PC-9 (cell line): ENCODE measurements at regions not wholly inside any gene's neighbourhood (a gene's known extent, or its start where the extent isn't known, plus 50 kb on each side); places are given as distances from the start of the nearest gene placed in this dataset.

Source experiments
- BruUV-seq: library from RNA; stranded (reverse); fragments of 400-500 nt; replicated peaks from 2 replicates; lab custom pipeline; 2021; lab: Mats Ljungman, UMichigan
- CTCF ChIA-PET: fragments of 300-600 bp; sonication (Branson Sonifier 250); formaldehyde crosslinking; loops from one replicate; lab custom pipeline; 2022; ENCODE audit warnings: antibody characterized with exemption; lab: Charles Lee
- POLR2A ChIA-PET: fragments of 300-600 bp; sonication (Branson Sonifier 250); formaldehyde crosslinking; loops from one replicate; lab custom pipeline; 2022; ENCODE audit warnings: antibody characterized with exemption; ENCODE audit not compliant: unreplicated experiment; lab: Charles Lee
- DNase-seq, 2 experiments: peaks; one replicate each; pipeline versions ENCODE4 v3.0.0 to v3.0.0-alpha.2; 2015 to 2022; ENCODE audit warnings: mixed read lengths in 1 of 2
- H2AFZ ChIP-seq: fragments of 200-600 bp; sonication (generic); 2 replicates; pipeline ENCODE4 v1.8.1; 2017; ENCODE audit warnings: antibody characterized with exemption
- H3F3A ChIP-seq: fragments of 200-600 bp; sonication (generic); 2 replicates; pipeline ENCODE4 v1.8.1; 2017; ENCODE audit warnings: antibody characterized with exemption, mild to moderate bottlenecking, low read depth; ENCODE audit not compliant: insufficient read depth
- H3K27ac ChIP-seq: fragments of 200-600 bp; sonication (generic); 2 replicates; pipeline ENCODE4 v1.6.1; 2016; ENCODE audit warnings: mixed run types
- H3K27me3 ChIP-seq: fragments of 200-600 bp; sonication (generic); 2 replicates; pipeline ENCODE4 v1.6.1; 2016; ENCODE audit warnings: low read depth, mixed run types; ENCODE audit not compliant: insufficient read depth
- H3K36me3 ChIP-seq: fragments of 200-600 bp; sonication (generic); 2 replicates; pipeline ENCODE4 v1.6.1; 2016; ENCODE audit warnings: low read depth, mixed run types
- H3K4me1 ChIP-seq: fragments of 200-600 bp; sonication (generic); replicated peaks from 2 replicates; pipeline ENCODE4 v1.6.1; 2016; ENCODE audit warnings: mixed run types; ENCODE audit not compliant: insufficient read depth
- H3K4me2 ChIP-seq: fragments of 200-600 bp; sonication (generic); 2 replicates; pipeline ENCODE4 v1.6.1; 2017; ENCODE audit warnings: mixed run types
- H3K4me3 ChIP-seq: fragments of 200-600 bp; sonication (generic); 2 replicates; pipeline ENCODE4 v1.6.1; 2016; ENCODE audit warnings: mixed run types
- H3K79me2 ChIP-seq: fragments of 200-600 bp; sonication (generic); 2 replicates; pipeline ENCODE4 v1.6.1; 2017; ENCODE audit warnings: low read depth, mixed run types
- H3K9me2 ChIP-seq: fragments of 200-600 bp; sonication (generic); 2 replicates; pipeline ENCODE4 v1.8.1; 2017; ENCODE audit warnings: mild to moderate bottlenecking; ENCODE audit not compliant: insufficient read depth
- H3K9me3 ChIP-seq: fragments of 200-600 bp; sonication (generic); 2 replicates; pipeline ENCODE4 v1.8.1; 2016; ENCODE audit warnings: low read depth; ENCODE audit not compliant: insufficient read depth
- H4K20me1 ChIP-seq: fragments of 200-600 bp; sonication (generic); 2 replicates; pipeline ENCODE4 v1.8.1; 2017; ENCODE audit not compliant: insufficient read depth
- EZH2 ChIP-seq: fragments of 200-600 bp; sonication (generic); IDR thresholded peaks from 2 replicates; pipeline ENCODE4 v1.8.0; 2017; ENCODE audit warnings: antibody characterized with exemption, low read depth
- intact Hi-C: fragments of 100-400 bp; cut with micrococcal nuclease; formaldehyde crosslinking; loops from one replicate; pipeline ENCODE4 v1.10.0; 2022; ENCODE audit not compliant: unreplicated experiment
- TF ChIP-seq, protein P1 (sequence below): fragments of 200-600 bp; sonication (generic); conservative IDR thresholded peaks from 2 replicates; pipeline ENCODE4 v1.6.1; 2017; ENCODE audit warnings: mixed run types, antibody characterized with exemption, mild to moderate bottlenecking, moderate library complexity

DNA sequence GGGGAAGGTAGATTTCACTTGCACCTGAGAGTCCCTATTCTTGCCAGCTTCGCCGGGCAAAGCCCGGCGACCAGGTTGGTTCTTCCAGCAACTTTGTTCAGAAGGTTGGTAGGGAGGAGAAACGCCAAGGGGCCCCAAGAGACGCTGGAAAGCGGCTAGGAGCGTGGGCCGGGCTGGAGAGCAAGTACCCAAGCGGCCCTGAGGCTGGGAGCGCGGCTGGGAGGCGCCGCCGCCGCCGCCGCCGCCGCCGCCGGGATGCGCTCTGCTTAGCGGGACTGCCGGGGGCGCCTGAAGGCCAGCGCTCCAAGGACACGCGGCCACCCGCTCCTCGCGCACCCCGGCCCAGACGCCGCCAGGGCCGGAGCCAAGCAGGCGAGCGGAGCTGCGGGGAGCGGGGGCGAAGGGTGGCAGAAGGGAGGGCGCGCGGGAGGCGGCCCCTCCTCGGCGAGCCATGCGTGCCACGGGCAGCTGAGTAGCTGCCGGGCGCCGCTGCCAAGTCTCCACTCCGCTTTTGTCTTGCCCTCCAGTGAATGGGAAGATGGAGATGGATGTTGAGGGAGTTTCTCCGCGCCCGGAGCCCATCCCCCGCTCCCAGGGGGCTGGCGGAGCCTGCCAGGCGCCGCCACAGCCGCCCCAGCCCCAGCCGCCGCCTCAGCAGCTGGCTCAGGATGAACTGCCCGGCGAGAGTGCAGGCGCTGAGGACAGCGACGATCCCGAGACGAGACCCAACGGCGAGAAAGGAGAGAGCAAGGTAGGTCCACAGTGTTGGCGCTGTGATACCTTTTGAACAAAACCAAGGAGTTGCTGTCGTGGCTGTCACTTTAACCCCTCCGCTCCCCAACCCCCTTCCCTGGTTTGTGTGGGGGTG lies 227.4 kb upstream of the AZI2 start:
- Histone ChIP-seq H3K27me3 (no peaks in the 10 kb centered on the region), H3K4me1 (no peaks in the 10 kb centered on the region), H3K27ac (no peak overlapping the region), H3K4me3 (no peak overlapping the region), H3F3A (no peaks in the 10 kb centered on the region), H3K9me3 (no peaks in the 10 kb centered on the region), H4K20me1 (no peaks in the 10 kb centered on the region), H3K79me2 (no peaks in the 10 kb centered on the region), H3K9me2 (no peaks in the 10 kb centered on the region), H2AFZ (no peak overlapping the region), H3K4me2 (no peak overlapping the region), H3K36me3 (no peaks in the 10 kb centered on the region)
- no peak for DNase-seq
- intact Hi-C loops = no loop called here
- BruUV-seq = no TSS peak
- CTCF ChIA-PET = interaction anchor here (0.6 kb wide), 1 partner anchor 206 kb away, joined by 4 read pairs; no protein-coding TSS in a partner anchor
- no peak for TF ChIP-seq EZH2
- TF ChIP-seq, protein P1, sequence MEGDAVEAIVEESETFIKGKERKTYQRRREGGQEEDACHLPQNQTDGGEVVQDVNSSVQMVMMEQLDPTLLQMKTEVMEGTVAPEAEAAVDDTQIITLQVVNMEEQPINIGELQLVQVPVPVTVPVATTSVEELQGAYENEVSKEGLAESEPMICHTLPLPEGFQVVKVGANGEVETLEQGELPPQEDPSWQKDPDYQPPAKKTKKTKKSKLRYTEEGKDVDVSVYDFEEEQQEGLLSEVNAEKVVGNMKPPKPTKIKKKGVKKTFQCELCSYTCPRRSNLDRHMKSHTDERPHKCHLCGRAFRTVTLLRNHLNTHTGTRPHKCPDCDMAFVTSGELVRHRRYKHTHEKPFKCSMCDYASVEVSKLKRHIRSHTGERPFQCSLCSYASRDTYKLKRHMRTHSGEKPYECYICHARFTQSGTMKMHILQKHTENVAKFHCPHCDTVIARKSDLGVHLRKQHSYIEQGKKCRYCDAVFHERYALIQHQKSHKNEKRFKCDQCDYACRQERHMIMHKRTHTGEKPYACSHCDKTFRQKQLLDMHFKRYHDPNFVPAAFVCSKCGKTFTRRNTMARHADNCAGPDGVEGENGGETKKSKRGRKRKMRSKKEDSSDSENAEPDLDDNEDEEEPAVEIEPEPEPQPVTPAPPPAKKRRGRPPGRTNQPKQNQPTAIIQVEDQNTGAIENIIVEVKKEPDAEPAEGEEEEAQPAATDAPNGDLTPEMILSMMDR = no peak
- POLR2A ChIA-PET = no interaction called here

DNA sequence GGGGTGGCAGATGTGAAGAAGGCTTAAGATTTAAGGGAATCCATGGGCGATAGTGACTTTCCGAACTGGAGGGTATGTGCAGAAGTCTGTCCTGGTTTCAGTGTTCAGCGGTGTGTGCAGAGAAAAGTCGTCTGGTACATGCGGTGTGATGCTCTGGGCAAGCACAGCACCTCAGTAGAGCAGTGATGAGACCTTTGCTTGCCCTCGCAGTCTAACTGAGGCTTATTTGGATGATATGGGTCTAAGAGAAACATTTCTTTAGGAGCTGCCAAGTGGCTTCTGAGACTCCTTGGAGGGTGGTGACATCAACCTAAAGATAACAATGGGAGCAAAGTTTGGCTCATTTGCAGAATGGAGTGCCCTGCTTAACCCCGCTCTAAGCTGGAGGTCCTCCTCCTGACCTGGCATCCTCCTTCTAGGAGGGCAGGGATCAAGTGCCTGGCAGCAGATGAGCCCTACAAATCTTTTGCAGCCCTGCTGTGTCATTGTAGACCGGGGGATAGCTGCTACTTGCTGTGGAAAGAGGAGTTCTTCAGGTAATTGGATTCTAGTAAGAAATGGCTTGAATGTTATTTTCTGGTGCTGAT lies 228.1 kb upstream of the AZI2 start:
- no peaks in the 10 kb centered on the region for H3K79me2 ChIP-seq
- H3K9me3 ChIP-seq = no peaks in the 10 kb centered on the region
- TF ChIP-seq, protein P1 = no peak
- TF ChIP-seq EZH2 = no peak
- intact Hi-C loops = no loop called here
- H3K27ac ChIP-seq = no peak overlapping the region
- no peaks in the 10 kb centered on the region for H4K20me1 ChIP-seq
- no peak overlapping the region for H3K4me3 ChIP-seq
- no peak overlapping the region for H2AFZ ChIP-seq
- no peak for DNase-seq
- H3K4me1 ChIP-seq = no peaks in the 10 kb centered on the region
- H3K4me2 ChIP-seq = no peak overlapping the region
- H3K9me2 ChIP-seq = no peaks in the 10 kb centered on the region
- no TSS peak for BruUV-seq
- H3K36me3 ChIP-seq = no peaks in the 10 kb centered on the region
- CTCF ChIA-PET = no interaction called here
- POLR2A ChIA-PET = no interaction called here
- H3F3A ChIP-seq = no peaks in the 10 kb centered on the region
- H3K27me3 ChIP-seq = no peaks in the 10 kb centered on the region

DNA sequence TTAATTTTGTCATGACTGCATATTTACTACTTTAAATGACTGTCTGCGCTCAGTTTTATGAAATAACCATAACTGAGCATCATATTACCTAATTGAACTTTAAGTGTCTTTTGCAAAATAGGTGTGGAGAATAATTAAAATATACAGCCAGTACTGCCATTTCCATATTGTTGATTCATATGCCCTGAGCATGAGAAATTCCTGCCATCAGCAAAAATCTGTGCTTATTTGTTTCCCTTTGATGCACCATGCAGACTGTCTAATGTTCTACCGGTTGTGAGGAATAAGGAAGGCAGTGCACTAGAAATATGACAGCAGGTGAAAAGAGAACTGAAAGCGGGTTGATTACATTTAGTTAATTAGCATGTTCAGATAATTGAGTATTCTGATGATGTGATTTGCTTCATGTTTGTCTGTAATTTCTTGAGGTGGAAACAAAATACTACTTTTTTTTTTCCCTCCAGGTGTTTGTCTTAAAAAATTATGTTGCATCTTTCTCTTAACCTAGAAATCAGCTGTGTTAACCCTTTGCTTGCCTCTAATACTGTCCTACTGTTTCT lies 229.4 kb upstream of the AZI2 start:
- Histone ChIP-seq H2AFZ (no peak overlapping the region), H3K27ac (no peak overlapping the region), H3K36me3 (no peaks in the 10 kb centered on the region), H3K9me3 (no peaks in the 10 kb centered on the region), H3K4me2 (no peak overlapping the region), H3F3A (no peaks in the 10 kb centered on the region), H4K20me1 (no peaks in the 10 kb centered on the region), H3K9me2 (no peaks in the 10 kb centered on the region), H3K4me1 (no peaks in the 10 kb centered on the region), H3K27me3 (no peaks in the 10 kb centered on the region), H3K79me2 (no peaks in the 10 kb centered on the region), H3K4me3 (no peak overlapping the region)
- no TSS peak for BruUV-seq
- intact Hi-C loops = no loop called here
- ChIA-PET POLR2A (no interaction called here), CTCF (no interaction called here)
- no peak for DNase-seq
- TF ChIP-seq EZH2 = no peak
